H9 (cell line): ENCODE measurements at regions not wholly inside any gene's neighbourhood (a gene's known extent, or its start where the extent isn't known, plus 50 kb on each side); places are given as distances from the start of the nearest gene placed in this dataset.

Experiments
- DNase-seq: peaks from one replicate; pipeline ENCODE4 v3.0.0-alpha.2; 2017
- H2AFZ ChIP-seq: one replicate; pipeline ENCODE4 v1.6.1; 2013; ENCODE audit warnings: mild to moderate bottlenecking, low read length, control low read depth, moderate library complexity
- H2AK5ac ChIP-seq: 2 replicates; pipeline ENCODE4 v1.6.1; 2013; ENCODE audit warnings: low read length, control low read depth, mixed read lengths; ENCODE audit not compliant: insufficient read length
- H2BK120ac ChIP-seq: one replicate; pipeline ENCODE4 v1.6.1; 2013; ENCODE audit warnings: low read depth, mild to moderate bottlenecking, low read length, control low read depth, inconsistent platforms; ENCODE audit not compliant: poor library complexity, severe bottlenecking
- H2BK12ac ChIP-seq: 2 replicates; pipeline ENCODE4 v1.6.1; 2013; ENCODE audit warnings: low read length, control low read depth, mixed read lengths, low read depth; ENCODE audit not compliant: insufficient read length
- H2BK15ac ChIP-seq: 2 replicates; pipeline ENCODE4 v1.6.1; 2013; ENCODE audit warnings: low read depth, low read length, control low read depth
- H2BK20ac ChIP-seq: one replicate; pipeline ENCODE4 v1.6.1; 2013; ENCODE audit warnings: low read depth, mild to moderate bottlenecking, low read length, control low read depth, inconsistent platforms; ENCODE audit not compliant: poor library complexity, severe bottlenecking
- H2BK5ac ChIP-seq: 2 replicates; pipeline ENCODE4 v1.6.1; 2013; ENCODE audit warnings: low read length, control low read depth, mixed read lengths; ENCODE audit not compliant: insufficient read length
- H3K14ac ChIP-seq: 2 replicates; pipeline ENCODE4 v1.6.1; 2013; ENCODE audit warnings: low read length, control low read depth; ENCODE audit not compliant: insufficient read depth
- H3K18ac ChIP-seq: 2 replicates; pipeline ENCODE4 v1.6.1; 2013; ENCODE audit warnings: low read depth, mild to moderate bottlenecking, mixed read lengths, low read length, control low read depth; ENCODE audit not compliant: insufficient read length
- H3K23ac ChIP-seq: 2 replicates; pipeline ENCODE4 v1.6.1; 2013; ENCODE audit warnings: low read length, control low read depth, mixed read lengths, low read depth; ENCODE audit not compliant: insufficient read length
- H3K23me2 ChIP-seq: 2 replicates; pipeline ENCODE4 v1.6.1; 2013; ENCODE audit warnings: low read depth, mild to moderate bottlenecking, mixed read lengths, low read length, control low read depth; ENCODE audit not compliant: insufficient read length, poor library complexity, severe bottlenecking
- H3K27ac ChIP-seq: 2 replicates; pipeline ENCODE4 v1.5.1; 2013; ENCODE audit warnings: low read length, control low read depth, mixed read lengths, low read depth; ENCODE audit not compliant: insufficient read length
- H3K27me3 ChIP-seq: 2 replicates; pipeline ENCODE4 v1.6.1; 2013; ENCODE audit warnings: low read length, control low read depth, inconsistent platforms; ENCODE audit not compliant: insufficient read depth
- H3K4ac ChIP-seq: 2 replicates; pipeline ENCODE4 v1.6.1; 2013; ENCODE audit warnings: low read depth, mild to moderate bottlenecking, control low read depth, inconsistent platforms, low read length, moderate library complexity
- H3K4me1 ChIP-seq: 2 replicates; pipeline ENCODE4 v1.6.1; 2013; ENCODE audit warnings: low read length, control low read depth, inconsistent platforms; ENCODE audit not compliant: insufficient read depth
- H3K4me2 ChIP-seq: 2 replicates; pipeline ENCODE4 v1.6.1; 2013; ENCODE audit warnings: low read length, control low read depth, mixed read lengths; ENCODE audit not compliant: insufficient read length, insufficient read depth
- H3K56ac ChIP-seq: 2 replicates; pipeline ENCODE4 v1.6.1; 2013; ENCODE audit warnings: low read depth, mild to moderate bottlenecking, mixed read lengths, low read length, control low read depth; ENCODE audit not compliant: insufficient read length
- H3K79me1 ChIP-seq: 2 replicates; pipeline ENCODE4 v1.6.1; 2013; ENCODE audit warnings: low read depth, mild to moderate bottlenecking, moderate library complexity, low read length, control low read depth, inconsistent platforms; ENCODE audit not compliant: insufficient read depth, poor library complexity, severe bottlenecking
- H3K79me2 ChIP-seq: 2 replicates; pipeline ENCODE4 v1.6.1; 2013; ENCODE audit warnings: low read length, control low read depth, inconsistent platforms; ENCODE audit not compliant: insufficient read depth
- H3K9ac ChIP-seq: 2 replicates; pipeline ENCODE4 v1.6.1; 2013; ENCODE audit warnings: low read length, control low read depth, mixed read lengths; ENCODE audit not compliant: insufficient read length; ENCODE audit errors: extremely low read depth
- H3K9me3 ChIP-seq: one replicate; pipeline ENCODE4 v1.6.1; 2013; ENCODE audit warnings: low read depth, low read length, inconsistent platforms; ENCODE audit not compliant: control insufficient read depth
- H3T11ph ChIP-seq: one replicate; pipeline ENCODE4 v1.6.1; 2013; ENCODE audit warnings: mild to moderate bottlenecking, low read length, control low read depth, inconsistent platforms
- H4K20me1 ChIP-seq: one replicate; pipeline ENCODE4 v1.6.1; 2013; ENCODE audit not compliant: control insufficient read depth, insufficient read length, insufficient read depth
- H4K5ac ChIP-seq: 2 replicates; pipeline ENCODE4 v1.6.1; 2013; ENCODE audit warnings: low read depth, mild to moderate bottlenecking, mixed read lengths, low read length, control low read depth; ENCODE audit not compliant: insufficient read length
- H4K8ac ChIP-seq: replicated peaks from 2 replicates; pipeline ENCODE4 v1.6.1; 2013; ENCODE audit warnings: low read length, control low read depth, mixed read lengths, low read depth; ENCODE audit not compliant: insufficient read length
- H4K91ac ChIP-seq: 2 replicates; pipeline ENCODE4 v1.6.1; 2013; ENCODE audit warnings: low read depth, mild to moderate bottlenecking, moderate library complexity, mixed read lengths, low read length, control low read depth; ENCODE audit not compliant: insufficient read length
- H3K27ac Mint-ChIP-seq, 3 experiments: 2 replicates in 2 of 3; 3 replicates in 1 of 3; pipeline ENCODE4 v1.8.0; 2020 to 2021; ENCODE audit warnings: mixed read lengths in 3 of 3, mild to moderate bottlenecking in 1 of 3, moderate library complexity in 1 of 3
- H3K27me3 Mint-ChIP-seq: 2 replicates; pipeline ENCODE4 v1.8.0; 2021; ENCODE audit warnings: low read depth, mild to moderate bottlenecking, moderate library complexity, mixed read lengths
- H3K36me3 Mint-ChIP-seq, 3 experiments: 2 replicates in 2 of 3; 3 replicates in 1 of 3; pipeline ENCODE4 v1.8.0; 2020 to 2021; ENCODE audit warnings: low read depth in 3 of 3, mixed read lengths in 3 of 3; ENCODE audit not compliant: insufficient read depth in 1 of 3
- H3K4me1 Mint-ChIP-seq, 2 experiments: 2 replicates each; pipeline ENCODE4 v1.8.0; 2020; ENCODE audit warnings: mixed read lengths in 2 of 2
- H3K4me3 Mint-ChIP-seq, 2 experiments: 2 replicates in 1 of 2; 3 replicates in 1 of 2; pipeline ENCODE4 v1.8.0; 2020 to 2021; ENCODE audit warnings: mild to moderate bottlenecking in 2 of 2, mixed read lengths in 2 of 2, moderate library complexity in 1 of 2
- H3K9me3 Mint-ChIP-seq, 2 experiments: 2 replicates in 1 of 2; 3 replicates in 1 of 2; pipeline ENCODE4 v1.8.0; 2020; ENCODE audit warnings: mild to moderate bottlenecking in 2 of 2, mixed read lengths in 2 of 2, moderate library complexity in 1 of 2
- CTCF ChIP-seq: fragments of 200-600 bp; sonication (generic); conservative IDR thresholded peaks from 3 replicates; pipeline ENCODE4 v1.8.0; 2021; ENCODE audit warnings: antibody characterized with exemption, mild to moderate bottlenecking
- WGBS: extraction: QIAGEN DNeasy Blood & Tissue Kit; methylation state at CpG from one replicate; pipeline ENCODE4 v1.1.7; 2013; ENCODE audit warnings: missing lambda C conversion rate, low lambda C conversion rate, mixed read lengths; ENCODE audit not compliant: insufficient read length; ENCODE audit errors: extremely low coverage; 5-methylcytosine and 5-hydroxymethylcytosine counted together

- no peak overlapping the region for H4K8ac ChIP-seq
- no peak overlapping the region for H3K27ac ChIP-seq
- Mint-ChIP-seq H3K27me3 (no peaks in the 10 kb centered on the region), H3K9me3 (no peaks in the 10 kb centered on the region), H3K36me3 (no peaks in the 10 kb centered on the region), H3K27ac (no peak overlapping the region), H3K4me1 (no peaks in the 10 kb centered on the region), H3K4me3 (no peak overlapping the region)
- no peak overlapping the region for H2AK5ac ChIP-seq
- no peak overlapping the region for H4K91ac ChIP-seq
- no peak overlapping the region for H2BK20ac ChIP-seq
- H2BK5ac ChIP-seq = no peak overlapping the region
- H2BK15ac ChIP-seq = no peak overlapping the region
- no peaks in the 10 kb centered on the region for H3K27me3 ChIP-seq
- peaks cover 3% of the 10 kb centered on the region; the same call in 1 of the 2 replicates for H3K4me1 ChIP-seq
- no peaks in the 10 kb centered on the region for H3K23me2 ChIP-seq
- H4K20me1 ChIP-seq = no peaks in the 10 kb centered on the region
- DNase-seq = no peak
- no peak overlapping the region for H3K56ac ChIP-seq
- H3T11ph ChIP-seq = no peak overlapping the region
- no peak overlapping the region for H2BK12ac ChIP-seq
- no CpG with 5 or more reads among the region's 7 CpGs for WGBS
- H3K79me2 ChIP-seq = no peaks in the 10 kb centered on the region
- H3K4me2 ChIP-seq = no peak overlapping the region
- no peak overlapping the region for H3K23ac ChIP-seq
- no peak overlapping the region for H3K18ac ChIP-seq
- no peak overlapping the region for H4K5ac ChIP-seq
- H3K4ac ChIP-seq = no peak overlapping the region
- H3K79me1 ChIP-seq = no peaks in the 10 kb centered on the region
- no peak for TF ChIP-seq CTCF
- no peak overlapping the region for H2BK120ac ChIP-seq
- H2AFZ ChIP-seq = no peak overlapping the region
- H3K9ac ChIP-seq = no peak overlapping the region
- H3K14ac ChIP-seq = no peak overlapping the region
- H3K9me3 ChIP-seq = no peaks in the 10 kb centered on the region
These were observed 61.9 kb upstream of the FNDC3B start for GRCh38 chr3:171977441-171977840.
